ENCODE measurements at regions not wholly inside any gene's neighbourhood (a gene's known extent, or its start where the extent isn't known, plus 50 kb on each side); places are given as distances from the start of the nearest gene placed in this dataset.
"Not testable (repeated sequence)": the region's sequence is repeated elsewhere in the genome, so short reads cannot be mapped to it uniquely, and the experiment has no call there.

- DNase-seq: no peak
Measured at GRCh38 chr14:45699471-45699870, 446.5 kb upstream of the MIS18BP1 start.

GRCh38 chr14:45698462-45699134, 445.6 kb upstream of the MIS18BP1 start:
- no peak for DNase-seq

DNA sequence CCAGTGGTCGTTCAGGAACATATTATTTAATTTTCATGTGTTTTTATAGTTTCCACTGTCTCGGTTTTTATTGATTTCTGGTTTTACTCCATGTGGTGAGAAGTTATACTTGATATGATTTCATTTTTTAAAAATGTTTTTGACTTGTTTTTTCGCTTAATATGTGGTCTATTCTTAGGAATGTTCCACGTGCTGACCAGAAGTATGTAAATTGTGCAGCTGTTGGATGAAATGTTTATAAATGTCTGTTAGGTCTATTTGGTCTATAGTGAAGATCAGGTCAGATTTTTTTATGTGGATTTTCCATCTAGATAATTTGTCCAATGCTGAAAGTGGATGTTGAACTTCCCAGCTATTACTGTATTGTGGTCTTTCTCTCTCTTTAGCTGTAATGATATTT, 433.8 kb upstream of the MIS18BP1 start:
- DNase-seq: no peak

GRCh38 chr14:45680531-45680930, 427.5 kb upstream of the MIS18BP1 start:
- DNase-seq: no peak

DNA sequence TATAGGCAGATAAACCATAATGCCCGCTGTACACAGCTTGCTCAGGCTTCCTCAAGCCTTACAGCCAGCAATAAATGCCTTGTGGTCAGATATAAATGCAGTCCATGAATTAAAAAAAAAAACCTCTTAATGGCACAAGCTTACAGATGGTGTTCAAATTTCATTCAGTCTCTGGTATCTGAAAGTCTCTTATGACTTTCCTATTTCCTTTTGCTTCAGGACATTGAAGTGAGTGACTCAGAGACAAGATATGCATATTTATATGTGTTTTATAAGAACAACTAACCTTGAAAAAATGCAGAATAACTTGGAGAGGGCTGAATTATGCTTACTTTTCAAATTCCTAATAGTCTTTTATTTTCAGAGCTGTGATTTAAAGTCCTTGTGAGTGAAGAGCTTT, 426.9 kb upstream of the MIS18BP1 start:
- DNase-seq: no peak

DNA sequence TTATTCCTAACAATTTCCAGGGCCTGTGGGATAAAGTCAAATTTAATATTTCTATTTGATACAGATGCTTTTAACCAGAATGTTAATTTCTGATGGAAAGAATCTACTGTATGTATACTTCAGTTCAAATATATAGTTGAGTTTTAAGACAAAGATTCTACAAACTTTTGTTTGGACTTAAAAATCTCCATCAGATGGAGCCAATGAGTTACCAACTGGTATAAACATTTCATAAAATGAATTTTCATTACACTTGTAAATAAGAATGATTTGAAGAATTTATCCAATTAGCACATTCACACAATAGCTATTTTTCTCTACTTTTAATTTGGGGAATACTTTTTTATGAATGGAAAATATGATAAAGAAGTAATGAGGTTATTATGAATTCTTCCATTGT, 425.2 kb upstream of the MIS18BP1 start:
- no peak for DNase-seq

- no peak for DNase-seq
Measured at GRCh38 chr14:45673420-45673819, 420.4 kb upstream of the MIS18BP1 start.

DNA sequence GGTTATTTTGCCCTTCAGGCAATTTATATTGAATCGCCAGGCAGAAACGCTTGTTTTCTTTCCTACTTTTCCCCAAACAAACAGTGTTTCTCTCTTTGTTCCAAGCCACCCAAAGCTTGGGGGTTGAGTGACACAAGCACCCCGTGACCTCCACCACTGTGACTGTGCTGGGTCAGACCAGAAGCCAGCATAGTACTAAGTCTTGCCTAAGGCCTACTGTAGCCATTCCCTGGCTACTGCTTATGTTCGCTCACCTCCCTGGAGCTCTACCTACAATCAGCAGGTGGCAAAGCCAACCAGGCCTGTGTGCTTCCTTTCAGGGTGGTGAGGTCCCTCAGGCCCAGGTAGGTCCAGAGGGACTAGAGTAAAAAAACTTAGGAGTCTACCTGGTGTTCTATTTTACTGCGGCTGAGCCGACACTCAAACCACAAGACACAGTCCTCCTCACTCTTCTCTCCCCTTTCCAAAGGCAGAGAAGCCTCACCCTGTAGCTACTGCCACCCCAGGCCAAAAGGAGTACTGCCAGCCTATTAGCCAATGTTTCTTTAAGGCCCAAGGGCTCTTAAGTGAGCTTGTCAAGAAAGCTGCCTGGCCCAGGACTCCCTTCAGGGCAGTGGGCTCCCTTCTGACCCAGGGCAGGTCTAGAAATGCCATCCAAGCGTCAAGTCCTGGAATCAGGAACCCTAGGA, 411.8 kb upstream of the MIS18BP1 start:
- no peak for DNase-seq

- no peak for DNase-seq
Measured at GRCh38 chr14:45658917-45659299, 405.9 kb upstream of the MIS18BP1 start.

- DNase-seq: no peak
Measured at GRCh38 chr14:45658226-45658916, 405.4 kb upstream of the MIS18BP1 start.

DNA sequence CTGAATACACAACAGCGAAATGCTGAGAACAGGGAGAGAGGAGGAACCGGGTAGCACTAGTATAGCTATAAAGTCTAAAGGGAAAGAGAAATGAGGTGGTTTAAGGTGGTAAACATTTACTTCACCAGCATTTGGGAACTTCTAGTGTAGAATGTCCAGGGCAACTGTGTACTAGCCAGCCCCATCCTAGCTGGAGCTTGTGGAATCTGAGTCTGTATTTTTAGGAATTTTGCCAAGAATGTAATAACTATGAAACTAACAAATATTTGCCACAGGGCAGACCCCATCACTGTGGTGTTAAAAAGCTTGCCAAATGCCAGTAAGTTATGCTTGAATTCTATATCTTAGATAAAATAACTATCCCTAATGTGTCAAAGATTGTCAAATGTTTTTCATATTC, 398.9 kb upstream of the MIS18BP1 start:
- no peak for DNase-seq

DNA sequence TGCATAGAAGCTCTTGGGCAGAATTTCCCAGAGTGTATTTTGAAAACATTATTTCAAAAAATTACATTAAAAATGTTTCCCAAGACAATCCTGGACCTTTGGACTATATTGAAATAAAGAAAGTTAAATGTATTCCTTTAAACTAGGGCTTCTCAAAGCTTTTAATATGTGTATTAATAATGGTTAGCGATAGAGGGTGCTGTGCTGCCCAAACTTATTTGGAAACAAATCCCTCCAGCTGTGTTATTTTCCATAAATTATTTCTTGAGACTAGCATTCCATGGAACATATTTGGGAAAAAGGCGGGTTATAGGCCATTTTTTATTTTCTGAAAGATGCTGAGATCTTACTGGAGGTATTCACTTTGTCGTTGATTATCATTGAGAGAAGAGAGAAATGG, 397.8 kb upstream of the MIS18BP1 start:
- no peak for DNase-seq

- no peak for DNase-seq
Measured at GRCh38 chr14:45649051-45649450, 396.0 kb upstream of the MIS18BP1 start.

GRCh38 chr14:45641541-45641940, 388.5 kb upstream of the MIS18BP1 start:
- no peak for DNase-seq

DNA sequence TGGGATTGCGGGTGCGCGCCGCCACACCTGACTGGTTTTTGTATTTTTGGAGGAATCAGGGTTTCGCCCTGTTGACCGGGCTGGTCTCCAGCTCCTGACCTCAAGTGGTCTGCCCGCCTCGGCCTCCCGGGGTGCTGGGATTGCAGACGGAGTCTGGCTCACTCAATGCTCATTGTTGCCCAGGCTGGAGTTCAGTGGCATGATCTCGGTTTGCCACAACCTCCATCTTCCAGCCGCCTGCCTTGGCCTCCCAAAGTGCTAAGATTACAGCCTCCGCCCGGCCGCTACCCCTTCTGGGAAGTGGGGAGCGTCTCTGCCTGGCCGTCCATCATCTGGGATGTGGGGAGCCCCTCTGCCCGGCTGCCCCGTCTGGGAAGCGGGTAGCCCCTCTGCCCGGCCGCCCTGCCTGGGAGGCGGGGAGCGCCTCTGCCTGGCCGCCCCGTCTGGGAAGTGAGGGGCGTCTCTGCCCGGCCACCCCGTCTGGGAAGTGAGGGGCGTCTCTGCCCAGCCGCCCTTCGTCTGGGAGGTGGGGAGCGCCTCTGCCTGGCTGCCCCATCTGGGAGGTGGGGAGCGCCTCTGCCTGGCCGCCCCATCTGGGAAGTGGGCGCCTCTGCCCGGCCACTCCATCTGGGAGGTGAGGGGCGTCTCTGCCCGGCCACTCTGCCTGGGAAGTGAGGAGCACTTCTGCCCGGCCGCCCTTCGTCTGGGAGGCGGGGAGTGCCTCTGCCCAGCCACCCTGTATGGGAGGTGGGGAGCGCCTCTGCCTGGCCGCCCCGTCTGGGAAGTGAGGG, 381.8 kb upstream of the MIS18BP1 start:
- not testable (repeated sequence) for DNase-seq

GRCh38 chr14:45633220-45633984, 380.4 kb upstream of the MIS18BP1 start:
- DNase-seq: no peak

DNA sequence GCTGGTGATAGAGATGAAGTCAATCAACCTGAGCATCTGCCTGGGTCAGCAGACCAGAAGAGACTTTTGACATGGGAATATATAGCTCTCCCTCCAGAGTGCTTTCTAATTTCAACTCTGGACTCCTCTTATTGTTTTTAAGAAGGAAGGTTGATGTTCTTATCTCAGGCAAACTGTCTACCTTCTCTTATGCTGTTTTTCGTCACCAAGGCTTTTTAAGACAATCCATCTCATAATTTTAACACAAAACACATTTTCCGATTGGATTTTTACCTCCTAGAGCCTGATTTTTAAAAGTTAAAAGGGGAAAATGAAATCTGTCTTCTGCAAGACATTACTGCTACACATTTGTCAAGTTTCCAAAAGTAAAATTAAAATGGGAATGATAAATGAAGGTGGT, 368.7 kb upstream of the MIS18BP1 start:
- no peak for DNase-seq

DNA sequence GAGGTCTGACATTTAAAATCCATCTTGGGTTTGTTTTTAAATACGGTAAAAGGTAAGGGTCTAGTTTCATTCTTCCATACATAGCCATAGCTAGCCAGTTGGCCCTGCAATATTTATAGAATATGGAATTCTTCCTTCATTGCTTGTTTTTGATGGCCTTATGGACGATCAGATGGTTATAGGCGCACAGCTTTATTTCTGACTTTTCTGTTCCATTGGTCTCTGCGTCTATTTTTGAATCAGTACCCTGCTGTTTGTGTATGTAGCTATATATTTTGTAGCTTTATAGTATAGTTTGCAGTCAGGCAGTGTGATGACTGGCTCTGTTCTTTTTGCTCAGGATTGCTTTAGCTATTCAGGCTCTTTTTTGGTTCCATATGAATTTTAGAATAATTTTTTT, 366.8 kb upstream of the MIS18BP1 start:
- no peak for DNase-seq

DNA sequence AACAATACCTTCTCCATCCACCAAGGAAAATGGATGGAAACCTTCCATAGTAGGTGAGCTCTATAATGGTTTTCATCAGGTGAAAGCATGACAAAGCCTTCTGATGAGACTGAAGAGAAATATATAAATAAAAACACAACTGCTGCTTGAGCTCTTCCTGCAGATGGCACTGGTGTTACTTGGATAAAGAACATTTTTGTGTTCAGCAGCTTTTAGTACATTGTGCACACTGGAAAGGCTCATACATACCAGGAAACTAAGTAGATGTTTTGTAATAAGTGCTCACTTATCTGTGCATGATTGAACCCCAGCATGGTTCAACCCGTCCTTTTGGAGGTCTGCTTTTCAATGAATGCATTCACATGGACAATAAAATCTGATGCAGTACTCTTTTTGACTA, 357.3 kb upstream of the MIS18BP1 start:
- peak; percentile 9 for DNase-seq

DNA sequence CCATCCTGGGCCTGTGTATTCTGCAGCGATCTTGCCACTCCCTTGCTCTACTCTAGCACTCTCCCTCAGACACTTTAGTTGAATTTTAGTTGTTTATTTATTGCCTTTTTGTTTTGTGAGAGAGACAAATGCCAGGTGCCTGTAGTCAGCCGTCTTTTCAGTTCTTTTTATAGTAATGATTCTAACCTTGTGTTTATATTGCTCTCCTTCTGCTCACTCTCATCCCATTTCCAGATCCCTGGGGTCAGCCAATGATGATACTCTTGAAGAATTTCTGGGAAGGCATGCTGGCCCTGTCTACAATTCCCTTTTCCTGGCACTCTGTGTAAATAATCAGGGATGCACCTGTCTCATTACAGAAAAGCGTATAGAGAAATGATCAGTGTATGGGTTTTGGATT, 334.1 kb upstream of the MIS18BP1 start:
- peak; percentile 18 for DNase-seq

- DNase-seq: no peak
Measured at GRCh38 chr14:45559626-45560025, 306.6 kb upstream of the MIS18BP1 start.

DNA sequence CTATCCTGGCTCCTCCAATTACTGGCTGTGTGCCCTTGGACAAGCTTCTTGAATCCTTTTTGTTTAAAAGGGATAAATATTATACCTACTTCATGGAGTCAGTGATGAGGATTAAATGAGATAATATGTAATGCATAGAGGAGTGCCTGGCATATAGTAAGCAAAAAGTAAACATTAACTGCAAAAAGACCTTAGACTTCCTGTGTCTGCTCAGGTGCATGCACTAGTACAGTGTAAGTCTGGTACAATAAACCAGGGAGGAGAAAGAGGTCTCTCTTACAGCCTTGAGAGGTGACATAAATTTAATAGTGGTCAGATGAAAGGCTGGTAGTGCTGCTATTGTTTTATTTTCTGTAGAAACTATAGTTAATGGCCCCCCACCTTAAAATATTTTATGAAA, 305.2 kb upstream of the MIS18BP1 start:
- no peak for DNase-seq

DNA sequence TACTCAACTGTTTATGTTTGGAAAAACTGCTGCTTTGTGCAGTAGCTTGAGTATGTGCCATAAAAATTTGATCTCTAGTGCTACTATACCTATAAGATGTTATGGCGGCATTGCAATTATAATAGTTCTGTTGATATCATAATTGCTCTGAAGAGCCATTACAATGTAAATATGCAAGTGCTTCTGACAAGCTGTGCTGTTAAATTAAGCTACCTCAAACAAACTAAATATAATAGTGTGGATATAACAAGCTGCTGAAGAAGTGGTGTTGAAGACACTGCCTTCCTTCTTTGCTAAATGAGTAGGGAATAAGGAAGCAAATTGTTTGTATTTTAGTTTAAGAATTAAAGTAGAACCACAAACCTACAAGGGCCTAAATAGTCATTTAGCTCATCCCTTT, 301.0 kb upstream of the MIS18BP1 start:
- no peak for DNase-seq

Measured in SHP77 treated with DMSO at 0.1 percent for 48 hours (cell line).